K562 (cell line): ENCODE measurements at regions not wholly inside any gene's neighbourhood (a gene's known extent, or its start where the extent isn't known, plus 50 kb on each side); places are given as distances from the start of the nearest gene placed in this dataset.
A peak's percentile ranks its signal among the peaks of the same experiment; 100 is the strongest.

Experiments
- CSDE1 ChIP-seq, 2 experiments: fragments of 450-650 bp; IDR thresholded peaks; 2 replicates each; pipeline ENCODE4 v1.6.1; 2016; ENCODE audit warnings: mild to moderate bottlenecking in 1 of 2
- EWSR1 ChIP-seq: fragments of 450-650 bp; IDR thresholded peaks from 2 replicates; pipeline ENCODE4 v1.6.1; 2018; ENCODE audit warnings: borderline replicate concordance, mild to moderate bottlenecking, low read depth, moderate library complexity; ENCODE audit not compliant: partially characterized antibody
- EZH2 ChIP-seq: IDR thresholded peaks from 2 replicates; pipeline ENCODE4 v1.6.1; 2012; ENCODE audit warnings: low read depth, mild to moderate bottlenecking, inconsistent platforms, low read length, borderline replicate concordance
- FOSL1 ChIP-seq: fragments of 200-800 bp; sonication (Bioruptor generic); conservative IDR thresholded peaks from 2 replicates; pipeline ENCODE4 v1.6.1; 2016; ENCODE audit warnings: missing genetic modification characterization, missing compliant biosample characterization
- GTF2E2 ChIP-seq: fragments of 200-800 bp; sonication (Bioruptor generic); IDR thresholded peaks from 2 replicates; pipeline ENCODE4 v1.6.1; 2016; ENCODE audit warnings: missing genetic modification characterization, missing compliant biosample characterization
- SFPQ ChIP-seq: fragments of 200-400 bp; formaldehyde crosslinking; IDR thresholded peaks from 2 replicates; pipeline ENCODE4 v1.6.1; 2017; ENCODE audit warnings: mild to moderate bottlenecking, low read depth, low read length, moderate library complexity
- SP1 ChIP-seq: sonication (generic); formaldehyde crosslinking; IDR thresholded peaks from 2 replicates; pipeline ENCODE4 v1.8.1; 2022; ENCODE audit warnings: mild to moderate bottlenecking, missing genetic modification reagents
- ZBTB12 ChIP-seq: fragments of 250-450 bp; sonication (Bioruptor Pico); IDR thresholded peaks from 2 replicates; pipeline ENCODE4 v1.4.0; 2020
- ZBTB49 ChIP-seq: sonication (generic); formaldehyde crosslinking; IDR thresholded peaks from 2 replicates; pipeline ENCODE4 v1.8.0; 2022; ENCODE audit warnings: missing genetic modification reagents, mild to moderate bottlenecking, borderline replicate concordance
- ZNF175 ChIP-seq: fragments of 200-800 bp; sonication (Bioruptor generic); IDR thresholded peaks from 2 replicates; pipeline ENCODE4 v1.6.1; 2016; ENCODE audit warnings: low read depth, mild to moderate bottlenecking, missing genetic modification characterization, missing compliant biosample characterization
- ZNF3 ChIP-seq: fragments of 250-450 bp; sonication (Bioruptor Pico); IDR thresholded peaks from 2 replicates; pipeline ENCODE4 v1.5.0; 2021; ENCODE audit warnings: mild to moderate bottlenecking, moderate library complexity
- ZNF589 ChIP-seq: fragments of 200-800 bp; sonication (Bioruptor generic); IDR thresholded peaks from 2 replicates; pipeline ENCODE4 v1.6.1; 2016; ENCODE audit warnings: low read depth, missing genetic modification characterization, missing compliant biosample characterization
- ZNF592 ChIP-seq: fragments of 450-650 bp; IDR thresholded peaks from 2 replicates; pipeline ENCODE4 v1.6.1; 2017; ENCODE audit warnings: antibody characterized with exemption, mild to moderate bottlenecking

- no peak for TF ChIP-seq ZNF589 (CRISPR knock-in tag)
- 0 out of 2 replicates have a peak, but pooled peaks have one; percentile 59 for TF ChIP-seq GTF2E2 (tag)
- TF ChIP-seq ZNF3, result no peak
- no peak for TF ChIP-seq EWSR1
- TF ChIP-seq EZH2, result no peak
- peak; percentile 90 for TF ChIP-seq FOSL1 (tag)
- TF ChIP-seq ZNF592, result peak; percentile 67
- no peak for TF ChIP-seq SP1 (CRISPR knock-in tag)
- no peak for TF ChIP-seq ZNF175
- no peak for TF ChIP-seq SFPQ
- no peak for TF ChIP-seq ZBTB12 (CRISPR knock-in tag)
- no peak for TF ChIP-seq CSDE1 (IDR thresholded peaks at IDR 0.05)
- no peak for TF ChIP-seq ZBTB49
Observed at GRCh38 chr18:1050012-1050657, 145.5 kb downstream of the ADCYAP1 start (continued).
